Loucy (cell line): ENCODE measurements at regions not wholly inside any gene's neighbourhood (a gene's known extent, or its start where the extent isn't known, plus 50 kb on each side); places are given as distances from the start of the nearest gene placed in this dataset.

Source experiments
- H2AFZ ChIP-seq: fragments of 200-600 bp; sonication (generic); 2 replicates; pipeline ENCODE4 v1.6.0; 2016; ENCODE audit warnings: antibody characterized with exemption, mild to moderate bottlenecking, low read length, moderate library complexity
- H3F3A ChIP-seq: fragments of 200-600 bp; 2 replicates; pipeline ENCODE4 v1.6.0; 2016; ENCODE audit warnings: antibody characterized with exemption, low read depth, mild to moderate bottlenecking
- H3K27me3 ChIP-seq: fragments of 200-600 bp; sonication (generic); 2 replicates; pipeline ENCODE4 v1.6.1; 2014; ENCODE audit warnings: low read length, mild to moderate bottlenecking; ENCODE audit not compliant: insufficient read depth, poor library complexity, severe bottlenecking
- H3K36me3 ChIP-seq: fragments of 200-600 bp; sonication (generic); 2 replicates; pipeline ENCODE4 v1.6.1; 2016; ENCODE audit warnings: low read length; ENCODE audit not compliant: insufficient read depth
- H3K4me1 ChIP-seq: fragments of 200-600 bp; sonication (generic); 2 replicates; pipeline ENCODE4 v1.5.1; 2014; ENCODE audit warnings: low read length, mild to moderate bottlenecking; ENCODE audit not compliant: insufficient read depth, poor library complexity, severe bottlenecking
- H3K4me2 ChIP-seq: fragments of 200-600 bp; sonication (generic); 2 replicates; pipeline ENCODE4 v1.6.0; 2014; ENCODE audit warnings: antibody characterized with exemption, low read length, low read depth, mild to moderate bottlenecking; ENCODE audit not compliant: poor library complexity, severe bottlenecking
- H3K4me3 ChIP-seq: fragments of 200-600 bp; sonication (generic); 2 replicates; pipeline ENCODE4 v1.5.1; 2014; ENCODE audit warnings: low read length, mild to moderate bottlenecking, mixed read lengths; ENCODE audit not compliant: poor library complexity, severe bottlenecking
- H3K79me2 ChIP-seq: fragments of 200-600 bp; sonication (generic); 2 replicates; pipeline ENCODE4 v1.6.1; 2014; ENCODE audit warnings: low read length; ENCODE audit not compliant: insufficient read depth
- H3K9ac ChIP-seq: fragments of 200-600 bp; sonication (generic); 2 replicates; pipeline ENCODE4 v1.6.0; 2014; ENCODE audit warnings: mild to moderate bottlenecking, low read depth, low read length, moderate library complexity; ENCODE audit not compliant: poor library complexity, severe bottlenecking
- H3K9me2 ChIP-seq: fragments of 200-600 bp; sonication (generic); replicated peaks from 2 replicates; pipeline ENCODE4 v1.6.1; 2016; ENCODE audit warnings: low read depth, low read length, mixed read lengths
- H3K9me3 ChIP-seq: fragments of 200-600 bp; sonication (generic); 2 replicates; pipeline ENCODE4 v1.6.1; 2014; ENCODE audit warnings: mild to moderate bottlenecking, antibody characterized with exemption, low read length, low read depth; ENCODE audit not compliant: insufficient read depth
- H4K20me1 ChIP-seq: fragments of 200-600 bp; sonication (generic); 2 replicates; pipeline ENCODE4 v1.6.0; 2014; ENCODE audit warnings: antibody characterized with exemption, low read length, mild to moderate bottlenecking; ENCODE audit not compliant: insufficient read depth, poor library complexity, severe bottlenecking
- EZH2phosphoT487 ChIP-seq: fragments of 200-600 bp; IDR thresholded peaks from 2 replicates; pipeline ENCODE4 v1.6.1; 2018; ENCODE audit warnings: antibody characterized with exemption, mild to moderate bottlenecking, moderate library complexity, borderline replicate concordance
- TF ChIP-seq, protein P1 (sequence below): fragments of 200-600 bp; sonication (generic); conservative IDR thresholded peaks from 2 replicates; pipeline ENCODE4 v1.5.1; 2014; ENCODE audit warnings: mild to moderate bottlenecking, antibody characterized with exemption, low read length

GRCh38 chr5:104513121-104513602, 950.6 kb upstream of the NUDT12 start:
- H3K4me1 ChIP-seq = no peaks in the 10 kb centered on the region
- H3K9me2 ChIP-seq = no peaks in the 10 kb centered on the region
- no peak overlapping the region for H3K9ac ChIP-seq
- H3K4me3 ChIP-seq = no peak overlapping the region
- no peaks in the 10 kb centered on the region for H3K36me3 ChIP-seq
- H2AFZ ChIP-seq = no peak overlapping the region
- no peak for TF ChIP-seq EZH2phosphoT487
- TF ChIP-seq, protein P1, sequence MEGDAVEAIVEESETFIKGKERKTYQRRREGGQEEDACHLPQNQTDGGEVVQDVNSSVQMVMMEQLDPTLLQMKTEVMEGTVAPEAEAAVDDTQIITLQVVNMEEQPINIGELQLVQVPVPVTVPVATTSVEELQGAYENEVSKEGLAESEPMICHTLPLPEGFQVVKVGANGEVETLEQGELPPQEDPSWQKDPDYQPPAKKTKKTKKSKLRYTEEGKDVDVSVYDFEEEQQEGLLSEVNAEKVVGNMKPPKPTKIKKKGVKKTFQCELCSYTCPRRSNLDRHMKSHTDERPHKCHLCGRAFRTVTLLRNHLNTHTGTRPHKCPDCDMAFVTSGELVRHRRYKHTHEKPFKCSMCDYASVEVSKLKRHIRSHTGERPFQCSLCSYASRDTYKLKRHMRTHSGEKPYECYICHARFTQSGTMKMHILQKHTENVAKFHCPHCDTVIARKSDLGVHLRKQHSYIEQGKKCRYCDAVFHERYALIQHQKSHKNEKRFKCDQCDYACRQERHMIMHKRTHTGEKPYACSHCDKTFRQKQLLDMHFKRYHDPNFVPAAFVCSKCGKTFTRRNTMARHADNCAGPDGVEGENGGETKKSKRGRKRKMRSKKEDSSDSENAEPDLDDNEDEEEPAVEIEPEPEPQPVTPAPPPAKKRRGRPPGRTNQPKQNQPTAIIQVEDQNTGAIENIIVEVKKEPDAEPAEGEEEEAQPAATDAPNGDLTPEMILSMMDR = no peak
- H3K9me3 ChIP-seq = no peaks in the 10 kb centered on the region
- no peaks in the 10 kb centered on the region for H3K27me3 ChIP-seq
- no peaks in the 10 kb centered on the region for H3F3A ChIP-seq
- H3K79me2 ChIP-seq = no peaks in the 10 kb centered on the region
- no peaks in the 10 kb centered on the region for H4K20me1 ChIP-seq
- H3K4me2 ChIP-seq = no peak overlapping the region

DNA sequence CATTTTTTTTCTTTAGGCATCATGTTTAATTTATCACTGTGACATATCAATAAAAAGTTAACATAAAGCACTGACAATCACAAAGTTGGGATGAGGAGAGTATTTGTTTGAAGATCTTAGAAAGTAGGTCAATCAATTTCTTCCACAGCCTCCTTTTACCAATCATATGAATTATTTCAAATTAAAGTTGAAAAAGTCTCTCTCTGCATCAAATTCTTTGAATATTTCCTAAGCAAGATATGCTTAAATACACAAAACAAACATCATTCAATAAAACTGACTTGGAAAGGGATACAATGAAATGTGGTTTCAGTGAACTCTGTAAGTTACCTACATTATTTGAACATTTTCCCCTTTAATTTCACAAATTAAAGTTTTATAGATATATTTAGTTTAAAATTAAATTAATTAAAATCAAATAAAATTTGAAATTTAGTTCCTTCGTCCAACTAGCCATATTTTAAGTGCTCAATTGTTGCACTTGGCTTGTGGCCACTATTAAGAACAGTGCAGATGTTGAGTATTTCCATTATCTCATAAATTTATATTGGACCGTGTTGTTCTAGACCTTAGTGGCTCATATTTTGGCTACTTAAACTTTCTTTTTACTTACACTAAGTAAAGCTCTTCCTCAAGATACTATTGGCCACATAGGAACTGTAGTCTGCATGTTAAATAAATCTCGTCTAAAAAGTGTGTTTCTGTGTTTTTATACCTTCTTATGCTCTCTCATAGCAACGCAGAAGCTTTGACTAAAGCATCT, 949.7 kb upstream of the NUDT12 start:
- H3K4me2 ChIP-seq = no peak overlapping the region
- TF ChIP-seq, protein P1 = no peak

GRCh38 chr5:104498281-104498680, 935.7 kb upstream of the NUDT12 start:
- no peaks in the 10 kb centered on the region for H3F3A ChIP-seq
- no peaks in the 10 kb centered on the region for H3K36me3 ChIP-seq
- H3K4me2 ChIP-seq = no peak overlapping the region
- H3K79me2 ChIP-seq = no peaks in the 10 kb centered on the region
- H3K27me3 ChIP-seq = no peaks in the 10 kb centered on the region
- no peak overlapping the region for H2AFZ ChIP-seq
- no peaks in the 10 kb centered on the region for H3K9me3 ChIP-seq
- H3K4me1 ChIP-seq = no peaks in the 10 kb centered on the region
- TF ChIP-seq, protein P1 = no peak
- no peak for TF ChIP-seq EZH2phosphoT487
- H3K4me3 ChIP-seq = no peak overlapping the region
- no peak overlapping the region for H3K9ac ChIP-seq
- no peaks in the 10 kb centered on the region for H4K20me1 ChIP-seq
- H3K9me2 ChIP-seq = no peaks in the 10 kb centered on the region

More for the DNA sequence above, 949.7 kb upstream of the NUDT12 start:
- H3K79me2 ChIP-seq = no peaks in the 10 kb centered on the region
- no peaks in the 10 kb centered on the region for H3K4me1 ChIP-seq
- no peaks in the 10 kb centered on the region for H4K20me1 ChIP-seq
- no peak overlapping the region for H3K9ac ChIP-seq
- H3K27me3 ChIP-seq = no peaks in the 10 kb centered on the region
- H3K9me2 ChIP-seq = no peaks in the 10 kb centered on the region
- no peak overlapping the region for H3K4me3 ChIP-seq
- no peaks in the 10 kb centered on the region for H3K36me3 ChIP-seq
- H3K9me3 ChIP-seq = no peaks in the 10 kb centered on the region
- no peak overlapping the region for H2AFZ ChIP-seq
- H3F3A ChIP-seq = no peaks in the 10 kb centered on the region
